ENCODE measurements at regions not wholly inside any gene's neighbourhood (a gene's known extent, or its start where the extent isn't known, plus 50 kb on each side); places are given as distances from the start of the nearest gene placed in this dataset.

DNA sequence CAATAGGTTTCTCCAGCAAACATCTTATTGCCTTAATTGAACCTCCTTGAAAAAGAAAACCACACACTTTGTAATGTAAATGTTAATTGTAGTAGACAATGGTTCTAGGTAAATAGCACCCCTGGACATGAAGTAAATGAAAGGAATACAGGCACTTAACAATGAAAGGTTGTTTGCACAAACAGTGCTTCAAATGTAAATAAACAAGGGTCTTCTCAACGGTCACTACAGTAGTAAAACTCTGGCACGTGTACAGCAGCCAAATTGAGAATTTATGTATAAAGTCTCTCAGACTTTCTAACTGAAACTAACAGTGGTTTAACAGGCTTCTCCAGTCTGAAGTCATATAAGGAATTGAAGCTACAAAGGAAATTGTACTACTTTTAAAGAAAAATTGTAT is 218.3 kb downstream of the MEF2C start:
- no peak for DNase-seq (ENCODE audit: low read depth in 1 of 2, low spot score in 2 of 2)
- Histone ChIP-seq H3K9me3 (ENCODE audit: insufficient read depth in 2 of 2, low read depth in 1 of 2, low read length in 1 of 2) (no peaks in the 10 kb centered on the region), H3K4ac (replicated peaks; ENCODE audit: insufficient read length, low read depth, low read length) (no peak overlapping the region), H3K36me3 (ENCODE audit: control insufficient read depth in 2 of 4, insufficient read depth in 4 of 4, low read length in 3 of 4) (no peaks in the 10 kb centered on the region), H3K4me1 (replicated peaks in 1 of 4; ENCODE audit: control insufficient read depth in 3 of 4, insufficient read depth in 4 of 4, low read length in 3 of 4) (peaks cover 12 to 33% (median 21%) of the 10 kb centered on the region in 4 experiments), H3K14ac (ENCODE audit: insufficient read length) (no peak overlapping the region), H2BK120ac (replicated peaks; ENCODE audit: low read depth, low read length) (no peak overlapping the region), H4K5ac (ENCODE audit: insufficient read length, low read depth, low read length) (no peak overlapping the region), H4K91ac (replicated peaks; ENCODE audit: insufficient read length, low read length) (no peak overlapping the region), H3K27me3 (replicated peaks in 1 of 4; ENCODE audit: control insufficient read depth in 3 of 4, extremely low read depth in 1 of 4, insufficient read depth in 3 of 4, low read length in 3 of 4) (peaks cover 39 to 91% (median 68%) of the 10 kb centered on the region in 4 experiments), H2BK5ac (ENCODE audit: low read depth, low read length) (no peak overlapping the region), H2BK20ac (ENCODE audit: low read length) (no peak overlapping the region), H2BK15ac (ENCODE audit: low read length) (no peak overlapping the region), H3K9ac (replicated peaks in 1 of 4; ENCODE audit: extremely low read depth in 1 of 4, low read depth in 3 of 4, low read length in 3 of 4) (no peak overlapping the region), H3K27ac (ENCODE audit: low read depth, low read length) (no peak overlapping the region), H3K79me2 (ENCODE audit: control insufficient read depth in 1 of 2, insufficient read depth in 2 of 2, low read length in 2 of 2) (no peaks in the 10 kb centered on the region), H3K79me1 (ENCODE audit: low read depth, low read length) (no peaks in the 10 kb centered on the region), H4K8ac (ENCODE audit: extremely low read depth, insufficient read depth, low read length) (no peak overlapping the region), H3K23ac (ENCODE audit: insufficient read length) (no peak overlapping the region), H3K23me2 (ENCODE audit: low read depth, low read length) (peaks cover 9% of the 10 kb centered on the region), H2BK12ac (ENCODE audit: low read depth, low read length) (no peak overlapping the region), H3K18ac (ENCODE audit: extremely low read depth, low read length) (no peak overlapping the region), H2AFZ (ENCODE audit: low read length) (no peak overlapping the region), H3K56ac (replicated peaks; ENCODE audit: insufficient read length, low read depth, low read length) (no peak overlapping the region), H3K4me3 (ENCODE audit: extremely low read depth in 1 of 4, insufficient read depth in 2 of 4, low read depth in 3 of 4, low read length in 4 of 4) (no peak overlapping the region; a peak in 1 of 8 replicates), H3K4me2 (ENCODE audit: insufficient read depth in 1 of 2, low read depth in 2 of 2, low read length in 2 of 2) (no peak overlapping the region), H4K20me1 (replicated peaks in 1 of 2; ENCODE audit: control insufficient read depth in 1 of 2, insufficient read depth in 2 of 2, low read length in 2 of 2) (peaks cover 0 to 11% of the 10 kb centered on the region in 2 experiments), H2AK5ac (ENCODE audit: low read depth, low read length) (no peak overlapping the region)
- ChIA-PET CTCF (ENCODE audit: partially characterized antibody) (interaction anchor here (1.0 to 3.8 kb wide), 5 partner anchors 11 to 28 kb away, joined by 3 to 24 read pairs (median 4); no protein-coding TSS in a partner anchor), POLR2A (ENCODE audit: partially characterized antibody) (interaction anchor here (1.3 to 4.6 kb wide), 4 partner anchors 11 to 24 kb away, joined by 4 to 25 read pairs (median 6); no protein-coding TSS in a partner anchor)
- peak; percentile 94 for FAIRE-seq
- 2% methylated on average over 2 of the region's 2 CpGs; no CpG with 5 or more reads in 1 of the 2 experiments for WGBS, 2 experiments (ENCODE audit: extremely low coverage in 1 of 2, insufficient coverage in 1 of 2, insufficient read length in 1 of 2, insufficient replicate concordance in 2 of 2, low coverage in 1 of 2, low lambda C conversion rate in 2 of 2, missing lambda C conversion rate in 1 of 2)
- no peak for TF ChIP-seq NRF1 (IDR thresholded peaks at IDR 0.05; ENCODE audit: low read depth, low read length)
- TF ChIP-seq ZNF274 (IDR thresholded peaks at IDR 0.05; ENCODE audit: borderline replicate concordance, extremely low read depth, low read length) = no peak
- peak; percentile 98 for TF ChIP-seq NANOG (IDR thresholded peaks at IDR 0.05; ENCODE audit: insufficient read depth, low read depth, low read length, poor library complexity, severe bottlenecking)
- TF ChIP-seq ASH2L (IDR thresholded peaks at IDR 0.05; ENCODE audit: low read length) = no peak
- no peak for TF ChIP-seq POLR2AphosphoS5 (IDR thresholded peaks at IDR 0.05; ENCODE audit: low read depth, low read length)
- TF ChIP-seq SRF (IDR thresholded peaks at IDR 0.05; ENCODE audit: low read depth, low read length) = no peak
- TF ChIP-seq KDM1A (IDR thresholded peaks at IDR 0.05; ENCODE audit: borderline replicate concordance, low read length) = no peak
- no peak for TF ChIP-seq FOSL1 (IDR thresholded peaks at IDR 0.05; ENCODE audit: insufficient read depth, low read depth, low read length)
- TF ChIP-seq RBBP5 (IDR thresholded peaks at IDR 0.05; ENCODE audit: borderline replicate concordance, low read depth, low read length) = no peak
- TF ChIP-seq, protein P1, sequence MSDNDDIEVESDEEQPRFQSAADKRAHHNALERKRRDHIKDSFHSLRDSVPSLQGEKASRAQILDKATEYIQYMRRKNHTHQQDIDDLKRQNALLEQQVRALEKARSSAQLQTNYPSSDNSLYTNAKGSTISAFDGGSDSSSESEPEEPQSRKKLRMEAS (IDR thresholded peaks at IDR 0.05) = peak; percentile 62
- peak; percentile 38; the same call in 1 of the 2 replicates for TF ChIP-seq MAFK (IDR thresholded peaks at IDR 0.05; ENCODE audit: low read depth, low read length)
- TF ChIP-seq, protein P2, sequence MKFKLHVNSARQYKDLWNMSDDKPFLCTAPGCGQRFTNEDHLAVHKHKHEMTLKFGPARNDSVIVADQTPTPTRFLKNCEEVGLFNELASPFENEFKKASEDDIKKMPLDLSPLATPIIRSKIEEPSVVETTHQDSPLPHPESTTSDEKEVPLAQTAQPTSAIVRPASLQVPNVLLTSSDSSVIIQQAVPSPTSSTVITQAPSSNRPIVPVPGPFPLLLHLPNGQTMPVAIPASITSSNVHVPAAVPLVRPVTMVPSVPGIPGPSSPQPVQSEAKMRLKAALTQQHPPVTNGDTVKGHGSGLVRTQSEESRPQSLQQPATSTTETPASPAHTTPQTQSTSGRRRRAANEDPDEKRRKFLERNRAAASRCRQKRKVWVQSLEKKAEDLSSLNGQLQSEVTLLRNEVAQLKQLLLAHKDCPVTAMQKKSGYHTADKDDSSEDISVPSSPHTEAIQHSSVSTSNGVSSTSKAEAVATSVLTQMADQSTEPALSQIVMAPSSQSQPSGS (IDR thresholded peaks at IDR 0.05; ENCODE audit: low read length) = peak; percentile 88
- TF ChIP-seq SP4 (IDR thresholded peaks at IDR 0.05; ENCODE audit: low read length) = no peak
